A673 (cell line): ENCODE measurements at regions not wholly inside any gene's neighbourhood (a gene's known extent, or its start where the extent isn't known, plus 50 kb on each side); places are given as distances from the start of the nearest gene placed in this dataset.

Experiments used
- CTCF ChIP-seq: fragments of 300-800, 200-600 bp; sonication (generic); conservative IDR thresholded peaks from 2 replicates; pipeline ENCODE4 v1.5.1; 2017; ENCODE audit warnings: low read depth, mild to moderate bottlenecking, antibody characterized with exemption, low read length, moderate library complexity, mixed read lengths
- EZH2 ChIP-seq: fragments of 200-600 bp; sonication (generic); IDR thresholded peaks from 2 replicates; pipeline ENCODE4 v1.6.1; 2017; ENCODE audit warnings: borderline replicate concordance, low read depth, mild to moderate bottlenecking, mixed read lengths, antibody characterized with exemption, low read length; ENCODE audit not compliant: poor library complexity, severe bottlenecking

DNA sequence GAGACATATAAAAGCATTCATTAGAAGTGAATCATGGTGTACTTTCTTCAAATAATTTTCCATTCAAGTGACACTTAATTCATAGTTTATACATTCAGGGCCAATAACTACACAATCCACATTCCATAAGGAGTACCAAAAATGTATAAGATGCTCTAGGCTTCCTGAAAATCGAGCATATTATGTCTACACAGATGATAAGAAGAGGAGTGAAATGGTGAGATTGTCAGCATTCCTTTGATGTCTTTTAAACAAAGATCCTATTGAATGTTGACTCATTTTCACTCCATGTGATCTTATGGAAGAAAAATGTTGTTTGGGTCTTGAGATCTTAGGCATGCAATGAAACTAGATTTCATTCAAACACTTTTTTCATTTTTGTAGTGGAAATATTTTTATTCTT, 843.2 kb downstream of the KCNA4 start:
- TF ChIP-seq CTCF (no peak), EZH2 (no peak)
